ENCODE measurements at regions not wholly inside any gene's neighbourhood (a gene's known extent, or its start where the extent isn't known, plus 50 kb on each side); places are given as distances from the start of the nearest gene placed in this dataset.

DNA sequence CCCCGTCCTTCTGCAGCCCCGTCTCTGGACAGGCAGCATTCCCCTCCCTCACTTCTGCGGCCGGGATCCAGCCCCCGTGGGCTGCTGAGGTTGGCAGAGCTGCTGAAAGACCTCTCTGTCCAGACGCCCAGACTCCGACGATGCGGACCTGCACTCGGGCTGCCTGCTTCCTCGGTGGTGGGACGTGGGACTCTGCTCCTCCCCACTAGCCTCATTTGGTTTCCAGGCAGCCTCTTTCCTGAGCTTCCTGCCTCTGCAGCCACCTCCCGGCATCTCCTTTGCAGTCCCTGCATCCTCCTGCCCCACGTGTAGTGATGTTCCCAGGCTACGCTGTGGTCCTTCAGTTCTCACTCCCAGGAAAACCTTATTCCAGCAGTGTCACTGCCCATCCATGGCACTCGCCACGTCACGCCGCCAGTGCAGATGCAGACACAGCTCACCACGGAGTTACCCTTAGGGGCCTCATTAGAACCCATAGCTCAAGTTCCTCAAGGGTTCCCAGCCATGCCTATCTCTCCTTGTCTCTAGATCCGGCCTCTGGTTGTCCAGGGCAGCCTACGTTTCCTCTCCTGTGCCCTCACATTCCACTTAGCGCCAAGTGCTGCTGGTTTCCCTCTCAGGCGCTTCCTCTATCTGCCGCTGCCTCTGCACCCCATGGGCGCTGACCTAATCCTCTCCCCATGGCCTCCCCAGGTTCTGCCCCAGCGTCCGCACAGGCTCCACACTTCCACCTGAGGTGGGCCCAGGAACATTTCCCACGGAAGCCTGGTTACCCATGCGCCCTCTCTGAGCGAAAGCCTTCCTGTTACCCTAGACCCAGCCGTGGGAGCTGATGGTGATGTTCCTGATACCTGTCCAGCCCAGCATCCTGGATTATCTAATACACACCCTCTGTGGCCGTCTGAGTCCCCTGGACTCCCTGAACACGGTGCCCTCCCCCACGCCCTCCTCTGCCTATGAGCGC, 318.3 kb upstream of the MYT1L start:
- TF ChIP-seq CTCF (IDR thresholded peaks at IDR 0.05) (no peak), POLR2AphosphoS5 (IDR thresholded peaks at IDR 0.05) (no peak), POLR2A (IDR thresholded peaks at IDR 0.05) (no peak)
